ENCODE measurements at regions not wholly inside any gene's neighbourhood (a gene's known extent, or its start where the extent isn't known, plus 50 kb on each side); places are given as distances from the start of the nearest gene placed in this dataset.

DNA sequence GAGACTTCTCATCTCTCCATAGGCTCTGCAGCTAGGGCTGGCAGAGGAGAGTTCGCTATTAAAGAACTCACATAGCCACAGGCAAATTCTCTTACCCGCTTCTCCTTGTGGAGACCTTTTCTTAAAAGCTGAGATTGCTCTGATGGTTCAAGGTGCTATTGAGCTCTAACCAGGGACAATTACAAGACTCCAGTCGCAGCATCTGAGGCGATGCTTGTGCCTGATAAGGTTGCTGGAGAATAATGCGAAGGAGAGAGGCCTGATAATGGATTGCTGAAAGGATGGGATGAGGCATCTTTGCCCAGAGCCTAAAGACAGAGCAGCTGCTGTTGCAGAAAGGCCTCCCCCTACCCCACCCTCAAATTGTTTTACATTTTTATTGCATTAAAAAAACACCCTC is 244.5 kb upstream of the SOX14 start:
- TF ChIP-seq, protein P1, sequence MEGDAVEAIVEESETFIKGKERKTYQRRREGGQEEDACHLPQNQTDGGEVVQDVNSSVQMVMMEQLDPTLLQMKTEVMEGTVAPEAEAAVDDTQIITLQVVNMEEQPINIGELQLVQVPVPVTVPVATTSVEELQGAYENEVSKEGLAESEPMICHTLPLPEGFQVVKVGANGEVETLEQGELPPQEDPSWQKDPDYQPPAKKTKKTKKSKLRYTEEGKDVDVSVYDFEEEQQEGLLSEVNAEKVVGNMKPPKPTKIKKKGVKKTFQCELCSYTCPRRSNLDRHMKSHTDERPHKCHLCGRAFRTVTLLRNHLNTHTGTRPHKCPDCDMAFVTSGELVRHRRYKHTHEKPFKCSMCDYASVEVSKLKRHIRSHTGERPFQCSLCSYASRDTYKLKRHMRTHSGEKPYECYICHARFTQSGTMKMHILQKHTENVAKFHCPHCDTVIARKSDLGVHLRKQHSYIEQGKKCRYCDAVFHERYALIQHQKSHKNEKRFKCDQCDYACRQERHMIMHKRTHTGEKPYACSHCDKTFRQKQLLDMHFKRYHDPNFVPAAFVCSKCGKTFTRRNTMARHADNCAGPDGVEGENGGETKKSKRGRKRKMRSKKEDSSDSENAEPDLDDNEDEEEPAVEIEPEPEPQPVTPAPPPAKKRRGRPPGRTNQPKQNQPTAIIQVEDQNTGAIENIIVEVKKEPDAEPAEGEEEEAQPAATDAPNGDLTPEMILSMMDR (conservative IDR thresholded peaks at IDR 0.05; ENCODE audit: low read depth, low read length) = no peak
- TF ChIP-seq EZH2 (IDR thresholded peaks at IDR 0.05; ENCODE audit: borderline replicate concordance, low read depth, low read length, poor library complexity, severe bottlenecking) = no peak

Data from A673 (cell line).